PC-3 (cell line): ENCODE measurements at regions not wholly inside any gene's neighbourhood (a gene's known extent, or its start where the extent isn't known, plus 50 kb on each side); places are given as distances from the start of the nearest gene placed in this dataset.
"Not testable (repeated sequence)": the region's sequence is repeated elsewhere in the genome, so short reads cannot be mapped to it uniquely, and the experiment has no call there.

ENCODE experiments used
- EZH2 ChIP-seq: fragments of 300-600 bp; sonication (generic); IDR thresholded peaks from one replicate; pipeline ENCODE4 v1.6.1; 2017; ENCODE audit warnings: antibody characterized with exemption, mild to moderate bottlenecking, low read length; ENCODE audit not compliant: unreplicated experiment
- TF ChIP-seq, protein P1 (sequence below): fragments of 300-600 bp; sonication (generic); conservative IDR thresholded peaks from 2 replicates; pipeline ENCODE4 v1.5.1; 2017; ENCODE audit warnings: antibody characterized with exemption, low read depth, mild to moderate bottlenecking, low read length

DNA sequence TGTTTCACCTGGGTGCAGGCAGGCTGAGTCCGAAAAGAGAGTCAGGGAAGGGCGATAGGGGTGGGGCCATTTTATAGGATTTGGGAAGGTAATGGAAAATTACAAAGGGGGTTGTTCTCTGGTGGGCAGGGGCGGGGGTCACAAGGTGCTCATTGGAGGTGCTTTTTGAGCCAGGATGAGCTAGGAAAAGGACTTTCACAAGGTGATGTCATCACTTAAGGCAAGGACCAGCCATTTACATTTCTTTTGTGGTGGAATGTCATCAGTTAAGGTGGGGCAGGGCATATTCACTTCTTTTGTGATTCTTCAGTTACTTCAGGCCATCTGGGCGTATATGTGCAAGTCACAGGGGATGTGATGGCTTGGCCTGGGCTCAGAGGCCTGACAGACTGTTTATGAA lies 1040.0 kb downstream of the TAF11L14 start:
- TF ChIP-seq EZH2 = not testable (repeated sequence)
- TF ChIP-seq, protein P1, sequence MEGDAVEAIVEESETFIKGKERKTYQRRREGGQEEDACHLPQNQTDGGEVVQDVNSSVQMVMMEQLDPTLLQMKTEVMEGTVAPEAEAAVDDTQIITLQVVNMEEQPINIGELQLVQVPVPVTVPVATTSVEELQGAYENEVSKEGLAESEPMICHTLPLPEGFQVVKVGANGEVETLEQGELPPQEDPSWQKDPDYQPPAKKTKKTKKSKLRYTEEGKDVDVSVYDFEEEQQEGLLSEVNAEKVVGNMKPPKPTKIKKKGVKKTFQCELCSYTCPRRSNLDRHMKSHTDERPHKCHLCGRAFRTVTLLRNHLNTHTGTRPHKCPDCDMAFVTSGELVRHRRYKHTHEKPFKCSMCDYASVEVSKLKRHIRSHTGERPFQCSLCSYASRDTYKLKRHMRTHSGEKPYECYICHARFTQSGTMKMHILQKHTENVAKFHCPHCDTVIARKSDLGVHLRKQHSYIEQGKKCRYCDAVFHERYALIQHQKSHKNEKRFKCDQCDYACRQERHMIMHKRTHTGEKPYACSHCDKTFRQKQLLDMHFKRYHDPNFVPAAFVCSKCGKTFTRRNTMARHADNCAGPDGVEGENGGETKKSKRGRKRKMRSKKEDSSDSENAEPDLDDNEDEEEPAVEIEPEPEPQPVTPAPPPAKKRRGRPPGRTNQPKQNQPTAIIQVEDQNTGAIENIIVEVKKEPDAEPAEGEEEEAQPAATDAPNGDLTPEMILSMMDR = not testable (repeated sequence)
